Keratinocyte (primary cell): ENCODE measurements at regions not wholly inside any gene's neighbourhood (a gene's known extent, or its start where the extent isn't known, plus 50 kb on each side); places are given as distances from the start of the nearest gene placed in this dataset.

Experiments
- DNase-seq: peaks from one replicate; pipeline ENCODE4 v3.0.0-alpha.2; 2011; ENCODE audit warnings: low read depth, missing footprints, low spot score
- FAIRE-seq: peaks from 2 replicates; lab custom pipeline; 2011; peaks lifted over from hg19 to GRCh38; lab: Jason Lieb, UNC
- H2AFZ ChIP-seq: 2 replicates; pipeline ENCODE4 v1.6.0; 2012; ENCODE audit warnings: low read length, control low read depth, inconsistent platforms; ENCODE audit not compliant: control insufficient read depth
- H3K27ac ChIP-seq: 2 replicates; pipeline ENCODE4 v1.5.1; 2011; ENCODE audit warnings: low read length; ENCODE audit not compliant: control insufficient read depth, insufficient read depth
- H3K27me3 ChIP-seq: 3 replicates; pipeline ENCODE4 v1.6.0; 2011; ENCODE audit warnings: low read length; ENCODE audit not compliant: control insufficient read depth, insufficient read depth; ENCODE audit errors: extremely low read depth
- H3K36me3 ChIP-seq, 2 experiments: 2 replicates in 1 of 2; 3 replicates in 1 of 2; pipeline ENCODE4 v1.5.1; 2011; ENCODE audit warnings: low read length in 2 of 2, mild to moderate bottlenecking in 1 of 2; ENCODE audit not compliant: control insufficient read depth in 2 of 2, insufficient read depth in 2 of 2; ENCODE audit errors: extremely low read depth in 1 of 2
- H3K4me1 ChIP-seq: 3 replicates; pipeline ENCODE4 v1.5.1; 2011; ENCODE audit warnings: low read length; ENCODE audit not compliant: control insufficient read depth, insufficient read depth; ENCODE audit errors: extremely low read depth
- H3K4me2 ChIP-seq: 3 replicates; pipeline ENCODE4 v1.6.0; 2011; ENCODE audit warnings: low read depth, low read length; ENCODE audit not compliant: control insufficient read depth, insufficient read depth; ENCODE audit errors: extremely low read depth
- H3K4me3 ChIP-seq, 3 experiments: fragments of 200-600 bp in 1 of 3; sonication (generic) in 1 of 3; 2 replicates in 2 of 3; 3 replicates in 1 of 3; pipeline ENCODE4 v1.5.1; 2011 to 2016; ENCODE audit warnings: low read length in 3 of 3, mild to moderate bottlenecking in 3 of 3, control low read depth in 2 of 3, inconsistent platforms in 1 of 3, low read depth in 1 of 3, mixed read lengths in 1 of 3, mixed run types in 1 of 3, moderate library complexity in 1 of 3; ENCODE audit not compliant: control insufficient read depth in 2 of 3, insufficient read depth in 2 of 3; ENCODE audit errors: extremely low read depth in 1 of 3
- H3K79me2 ChIP-seq: 2 replicates; pipeline ENCODE4 v1.6.0; 2012; ENCODE audit warnings: low read length; ENCODE audit not compliant: control insufficient read depth, insufficient read depth
- H3K9ac ChIP-seq: 3 replicates; pipeline ENCODE4 v1.6.0; 2011; ENCODE audit warnings: low read length; ENCODE audit not compliant: control insufficient read depth, insufficient read depth; ENCODE audit errors: extremely low read depth
- H3K9me1 ChIP-seq: 3 replicates; pipeline ENCODE4 v1.6.0; 2011; ENCODE audit warnings: low read length; ENCODE audit not compliant: control insufficient read depth, insufficient read depth; ENCODE audit errors: extremely low read depth
- H3K9me3 ChIP-seq: 2 replicates; pipeline ENCODE4 v1.5.1; 2012; ENCODE audit warnings: low read depth, low read length; ENCODE audit not compliant: control insufficient read depth
- H4K20me1 ChIP-seq: 3 replicates; pipeline ENCODE4 v1.6.0; 2011; ENCODE audit warnings: low read length; ENCODE audit not compliant: control insufficient read depth, insufficient read depth; ENCODE audit errors: extremely low read depth
- CTCF ChIP-seq, 3 experiments: IDR thresholded peaks in 1 of 3; conservative IDR thresholded peaks in 1 of 3; optimal IDR thresholded peaks in 1 of 3; 2 replicates in 2 of 3; 3 replicates in 1 of 3; pipeline versions ENCODE3 to v1.5.1; 2011; ENCODE audit warnings: low read length in 3 of 3, mild to moderate bottlenecking in 3 of 3, moderate library complexity in 2 of 3, control low read depth in 1 of 3, inconsistent platforms in 1 of 3; ENCODE audit not compliant: insufficient read depth in 2 of 3; ENCODE audit errors: extremely low read depth in 1 of 3
- EZH2 ChIP-seq: IDR thresholded peaks from one replicate; pipeline ENCODE4 v1.6.1; 2012; ENCODE audit warnings: inconsistent platforms, mild to moderate bottlenecking, low read length, moderate library complexity
- dilution Hi-C: fragments of 300-500 bp; cut with MboI; formaldehyde crosslinking; loops from one replicate; pipeline ENCODE4 v1.7.0; 2020; ENCODE audit warnings: low sequenced_read_pairs; ENCODE audit not compliant: extremely low pct_ligation_motif_present

DNA sequence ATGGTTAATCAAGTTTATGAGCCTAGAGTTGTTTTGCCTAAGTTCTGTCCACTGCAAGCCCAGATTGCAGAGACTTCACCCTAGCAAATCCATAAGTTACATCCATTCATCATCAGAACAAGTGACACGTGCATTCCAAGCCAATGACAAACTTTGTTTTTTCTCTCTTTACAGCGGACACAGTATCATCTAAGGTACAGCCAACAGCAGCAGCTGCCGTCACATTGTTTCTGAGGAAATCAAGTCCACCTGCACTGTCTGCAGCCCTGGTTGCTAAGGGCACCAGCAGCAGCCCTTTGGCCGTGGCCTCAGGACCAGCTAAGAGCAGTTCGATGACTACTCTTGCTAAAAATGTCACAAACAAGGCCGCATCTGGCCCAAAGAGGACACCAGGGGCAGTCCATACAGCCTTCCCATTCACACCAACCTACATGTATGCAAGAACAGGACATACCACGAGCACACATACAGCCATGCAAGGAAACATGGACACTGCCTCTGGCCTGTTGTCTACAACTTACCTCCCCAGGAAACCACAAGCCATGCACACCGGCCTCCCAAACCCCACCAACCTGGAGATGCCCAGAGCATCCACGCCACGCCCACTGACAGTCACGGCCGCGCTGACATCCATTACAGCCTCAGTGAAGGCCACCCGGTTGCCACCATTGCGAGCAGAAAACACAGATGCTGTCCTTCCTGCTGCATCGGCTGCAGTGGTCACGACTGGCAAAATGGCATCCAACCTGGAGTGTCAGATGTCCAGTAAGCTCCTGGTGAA is 155.8 kb downstream of the C11orf91 start:
- H3K4me2 ChIP-seq = no peak overlapping the region
- dilution Hi-C loops = no loop called here
- no peak for TF ChIP-seq CTCF (optimal IDR thresholded peaks at IDR 0.05 in 1 of 3, IDR thresholded peaks at IDR 0.05 in 1 of 3, conservative IDR thresholded peaks at IDR 0.05 in 1 of 3; ENCODE audit: extremely low read depth in 1 of 3, insufficient read depth in 2 of 3, low read length in 3 of 3)
- TF ChIP-seq EZH2 = no peak
- H3K9me3 ChIP-seq = no peaks in the 10 kb centered on the region
- no peak overlapping the region for H2AFZ ChIP-seq
- DNase-seq (no peak), FAIRE-seq (no peak)
- no peaks in the 10 kb centered on the region for H3K79me2 ChIP-seq
- H3K9ac ChIP-seq = no peak overlapping the region
- no peaks in the 10 kb centered on the region for H3K27me3 ChIP-seq
- no peaks in the 10 kb centered on the region for H3K36me3 ChIP-seq
- no peak overlapping the region for H3K4me3 ChIP-seq
- no peak overlapping the region for H3K27ac ChIP-seq
- H3K4me1 ChIP-seq = peaks cover 3% of the 10 kb centered on the region
- peaks cover 2% of the 10 kb centered on the region for H3K9me1 ChIP-seq
- H4K20me1 ChIP-seq = no peaks in the 10 kb centered on the region

DNA sequence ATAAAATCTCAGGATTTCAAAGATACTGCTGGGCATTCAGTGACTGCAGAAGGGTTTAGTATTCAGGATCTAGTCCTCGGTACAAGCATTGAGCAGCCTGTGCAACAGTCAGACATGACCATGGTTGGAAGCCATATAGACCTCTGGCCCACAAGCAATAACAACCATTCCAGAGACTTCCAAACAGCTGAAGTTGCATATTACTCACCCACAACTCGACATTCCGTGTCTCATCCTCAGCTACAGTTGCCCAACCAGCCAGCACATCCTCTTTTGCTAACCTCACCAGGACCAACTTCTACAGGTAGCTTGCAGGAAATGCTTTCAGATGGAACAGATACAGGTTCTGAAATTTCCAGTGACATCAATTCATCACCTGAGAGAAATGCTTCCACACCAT is 156.8 kb downstream of the C11orf91 start:
- dilution Hi-C loops = no loop called here
- H3K79me2 ChIP-seq = no peaks in the 10 kb centered on the region
- peaks cover 3% of the 10 kb centered on the region for H3K4me1 ChIP-seq
- peaks cover 2% of the 10 kb centered on the region for H3K9me1 ChIP-seq
- no peak overlapping the region for H2AFZ ChIP-seq
- no peaks in the 10 kb centered on the region for H4K20me1 ChIP-seq
- no peaks in the 10 kb centered on the region for H3K36me3 ChIP-seq
- H3K4me3 ChIP-seq = no peak overlapping the region
- H3K4me2 ChIP-seq = no peak overlapping the region
- TF ChIP-seq CTCF (optimal IDR thresholded peaks at IDR 0.05 in 1 of 3, IDR thresholded peaks at IDR 0.05 in 1 of 3, conservative IDR thresholded peaks at IDR 0.05 in 1 of 3; ENCODE audit: extremely low read depth in 1 of 3, insufficient read depth in 2 of 3, low read length in 3 of 3) (no peak), EZH2 (no peak)
- H3K9me3 ChIP-seq = no peaks in the 10 kb centered on the region
- no peak overlapping the region for H3K9ac ChIP-seq
- no peak for FAIRE-seq
- no peak for DNase-seq
- H3K27ac ChIP-seq = no peak overlapping the region
- H3K27me3 ChIP-seq = no peaks in the 10 kb centered on the region
